IPS-NIHi11 (cell line): ENCODE measurements at regions not wholly inside any gene's neighbourhood (a gene's known extent, or its start where the extent isn't known, plus 50 kb on each side); places are given as distances from the start of the nearest gene placed in this dataset.
"Not testable (repeated sequence)": the region's sequence is repeated elsewhere in the genome, so short reads cannot be mapped to it uniquely, and the experiment has no call there.

Source experiments
- DNase-seq: peaks from one replicate; pipeline ENCODE4 v3.0.0; 2012; ENCODE audit warnings: mixed read lengths, low spot score

DNA sequence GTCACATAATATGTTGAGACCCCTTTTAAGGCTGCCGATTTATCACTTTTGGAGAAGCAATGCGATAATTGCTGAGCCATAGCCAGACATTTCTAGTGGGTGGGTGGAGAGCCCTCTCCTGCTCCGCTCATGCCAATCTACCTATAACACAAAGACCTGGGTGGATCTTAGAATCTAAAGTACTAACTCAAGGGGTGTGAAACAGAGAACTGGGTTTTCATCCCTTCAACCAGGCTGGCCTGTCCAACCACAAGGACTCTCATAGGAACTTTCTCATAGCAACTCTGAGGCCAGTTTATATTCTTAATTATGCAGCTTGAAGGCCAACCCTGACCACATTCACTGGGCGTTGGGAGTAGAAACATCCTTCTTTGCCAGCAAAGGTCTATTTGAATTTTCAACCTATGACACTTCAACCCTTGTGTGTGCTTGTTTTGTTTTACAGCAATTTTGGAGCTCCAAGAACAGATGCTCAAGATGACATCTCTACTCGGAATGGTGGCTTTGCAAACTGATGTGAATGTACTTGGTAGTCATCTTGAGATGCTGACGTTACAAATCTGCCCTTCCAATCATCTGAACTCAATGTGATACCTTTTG lies 1198.2 kb upstream of the AUTS2 start:
- DNase-seq, result no peak

GRCh38 chr7:68400783-68401182 lies 1197.5 kb upstream of the AUTS2 start:
- DNase-seq, result no peak

- DNase-seq, result no peak
Observed at GRCh38 chr7:68401313-68401712, 1197.0 kb upstream of the AUTS2 start.

DNA sequence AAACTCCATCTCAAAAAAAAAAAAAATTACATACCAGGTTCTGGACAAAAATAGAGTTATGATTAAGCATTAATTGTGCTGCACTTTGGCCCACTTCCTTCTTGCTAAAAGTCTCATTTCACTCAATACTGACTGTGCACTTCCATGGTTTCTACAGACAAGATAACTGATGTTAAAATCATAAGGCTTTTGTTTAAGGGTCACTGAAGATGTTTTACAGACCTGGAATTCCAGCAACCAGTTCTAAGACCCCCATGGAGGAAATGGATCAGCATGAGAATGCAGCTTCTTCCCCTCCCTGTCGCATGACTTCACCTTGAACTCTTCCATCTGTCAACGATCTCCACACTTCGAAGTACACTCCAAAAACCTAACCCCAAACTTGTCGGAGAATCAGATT lies 1191.8 kb upstream of the AUTS2 start:
- no peak for DNase-seq

DNA sequence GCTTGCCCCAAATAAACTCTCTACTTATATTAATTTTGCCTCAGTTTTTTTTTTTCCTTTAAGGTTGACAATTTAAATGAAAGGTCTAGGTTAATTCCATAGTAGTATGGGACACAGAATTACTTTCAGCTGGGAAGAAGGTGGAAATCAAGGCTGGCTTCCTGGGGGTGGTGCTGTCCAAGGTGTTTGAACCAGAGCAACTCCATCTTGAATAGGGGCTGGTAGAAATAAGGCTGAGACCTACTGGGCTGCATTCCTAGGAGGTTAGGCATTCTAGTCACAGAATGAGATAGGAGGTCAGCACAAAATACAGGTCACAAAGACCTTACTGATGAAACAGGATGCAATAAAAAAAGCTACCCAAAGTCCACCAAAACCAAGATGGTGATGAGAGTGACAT lies 1190.8 kb upstream of the AUTS2 start:
- no peak for DNase-seq

GRCh38 chr7:68408873-68409272 lies 1189.4 kb upstream of the AUTS2 start:
- DNase-seq, result no peak

DNA sequence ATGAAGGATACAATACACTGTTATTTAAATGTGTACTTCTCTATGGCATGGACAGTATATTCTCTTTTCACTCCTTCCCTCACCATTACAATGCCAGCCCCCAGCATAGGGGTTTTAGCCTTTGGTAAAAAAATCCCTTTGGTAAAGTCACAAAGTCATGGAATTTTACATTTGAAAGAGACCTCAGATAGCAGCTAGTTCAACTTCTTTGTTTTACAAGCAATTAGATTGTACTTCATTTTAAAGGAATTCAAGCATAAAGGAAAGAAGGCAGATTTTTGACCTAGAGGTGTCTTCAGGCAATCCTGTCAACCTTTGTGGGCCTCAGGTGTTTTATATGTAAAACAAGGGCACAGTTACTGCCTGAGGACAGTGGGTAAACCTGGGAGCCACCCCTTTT lies 1188.4 kb upstream of the AUTS2 start:
- DNase-seq, result peak; percentile 19

GRCh38 chr7:68410693-68411092 lies 1187.6 kb upstream of the AUTS2 start:
- DNase-seq, result not testable (repeated sequence)

DNA sequence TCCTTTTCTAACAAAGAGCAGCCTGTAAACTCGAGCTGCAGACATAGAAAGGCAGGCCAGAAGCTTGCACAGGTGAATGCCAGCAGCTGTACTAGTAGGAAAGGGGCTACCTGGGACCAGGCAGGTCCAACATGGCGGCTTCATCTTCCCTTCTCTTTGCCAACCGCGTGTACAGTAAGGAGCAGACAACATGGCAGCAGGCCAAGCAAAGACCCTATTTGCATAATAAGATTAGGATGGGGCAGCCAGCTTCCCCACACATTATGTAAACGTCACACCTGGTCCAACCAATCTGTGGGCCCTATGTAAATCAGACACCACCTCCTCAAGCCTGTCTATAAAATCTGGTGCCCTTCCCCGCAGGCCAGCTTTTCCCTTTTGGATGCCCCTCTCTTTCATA lies 1186.5 kb upstream of the AUTS2 start:
- no peak for DNase-seq

DNA sequence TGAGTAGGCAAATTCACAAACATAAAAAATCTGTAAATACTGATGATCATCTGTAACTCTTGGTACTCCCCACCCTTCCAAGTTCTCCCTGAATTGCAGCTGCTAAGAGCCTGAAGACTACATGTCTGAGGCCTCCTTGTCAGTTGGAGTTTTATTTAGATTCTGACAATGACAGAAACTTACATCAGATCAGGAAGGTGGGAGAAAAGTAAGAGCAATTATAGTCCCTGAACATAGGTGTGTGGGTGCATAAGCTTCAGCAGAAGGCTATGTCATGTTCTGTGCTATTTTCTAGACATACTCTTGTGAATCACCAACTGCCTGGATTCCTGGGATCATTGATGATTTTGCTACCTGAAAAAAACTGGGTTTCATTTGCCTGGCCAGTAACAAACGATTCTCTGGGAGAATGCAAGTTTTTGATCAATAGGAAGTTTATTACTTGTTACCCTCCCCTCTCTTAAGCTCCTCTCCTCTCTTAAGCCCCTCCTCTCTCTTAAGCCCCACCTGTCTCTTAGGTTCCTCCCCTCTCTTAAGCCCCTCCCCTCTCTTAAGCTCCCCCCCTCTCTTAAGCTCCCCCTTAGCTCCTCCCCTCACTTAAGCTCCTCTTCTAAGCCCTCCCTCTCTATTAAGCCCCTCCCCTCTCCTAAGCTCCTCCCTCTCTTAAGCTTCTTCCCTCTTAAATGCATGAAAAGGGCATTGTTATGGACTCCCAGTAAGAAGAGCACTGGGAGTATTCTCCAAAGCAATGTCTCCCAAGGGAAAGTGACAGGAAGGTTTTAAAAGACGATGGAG lies 1183.4 kb upstream of the AUTS2 start:
- no peak for DNase-seq

GRCh38 chr7:68417002-68417401 lies 1181.3 kb upstream of the AUTS2 start:
- no peak for DNase-seq

GRCh38 chr7:68417659-68418058 lies 1180.6 kb upstream of the AUTS2 start:
- DNase-seq, result no peak

- no peak for DNase-seq
Observed at GRCh38 chr7:68420342-68421192, 1177.7 kb upstream of the AUTS2 start.

DNA sequence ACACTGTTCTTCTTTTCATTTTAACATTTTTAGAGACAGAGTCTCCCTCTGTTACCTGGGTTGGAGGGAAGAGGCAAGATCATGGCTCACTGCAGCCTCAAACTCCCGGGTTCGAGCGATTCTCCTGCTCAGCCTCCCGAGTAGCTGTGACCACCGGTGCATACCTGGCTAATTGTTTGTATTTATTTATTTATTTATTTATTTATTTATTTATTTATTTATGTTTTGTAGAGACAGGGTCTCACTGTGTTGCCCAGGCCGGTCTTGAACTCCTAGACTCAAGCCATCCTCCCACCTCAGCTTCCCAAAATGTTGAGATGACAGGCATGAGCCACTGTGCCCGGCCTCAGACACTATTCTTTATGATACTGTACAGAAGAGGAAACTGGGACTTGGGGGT lies 1176.6 kb upstream of the AUTS2 start:
- no peak for DNase-seq

GRCh38 chr7:68422281-68422680 lies 1176.0 kb upstream of the AUTS2 start:
- no peak for DNase-seq

GRCh38 chr7:68423356-68423755 lies 1174.9 kb upstream of the AUTS2 start:
- no peak for DNase-seq

GRCh38 chr7:68424658-68425297 lies 1173.5 kb upstream of the AUTS2 start:
- DNase-seq, result no peak

DNA sequence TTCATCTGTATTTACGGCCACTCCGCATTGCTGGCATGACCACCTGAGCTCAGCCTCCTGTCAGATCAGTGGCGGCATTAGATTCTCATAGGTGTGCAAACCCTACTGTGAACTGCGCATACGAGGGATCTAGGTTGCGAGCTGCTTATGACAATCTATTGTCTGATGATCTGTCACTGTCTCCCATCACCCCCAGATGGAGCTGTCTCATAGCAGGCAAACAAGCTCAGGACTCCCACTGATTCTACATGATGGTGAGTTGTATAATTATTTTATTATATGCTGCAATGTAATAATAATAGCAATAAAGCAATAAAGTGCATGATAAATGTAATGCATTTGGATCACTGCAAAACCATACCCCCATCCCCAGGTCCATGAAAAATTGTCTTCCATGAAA lies 1172.9 kb upstream of the AUTS2 start:
- no peak for DNase-seq

DNA sequence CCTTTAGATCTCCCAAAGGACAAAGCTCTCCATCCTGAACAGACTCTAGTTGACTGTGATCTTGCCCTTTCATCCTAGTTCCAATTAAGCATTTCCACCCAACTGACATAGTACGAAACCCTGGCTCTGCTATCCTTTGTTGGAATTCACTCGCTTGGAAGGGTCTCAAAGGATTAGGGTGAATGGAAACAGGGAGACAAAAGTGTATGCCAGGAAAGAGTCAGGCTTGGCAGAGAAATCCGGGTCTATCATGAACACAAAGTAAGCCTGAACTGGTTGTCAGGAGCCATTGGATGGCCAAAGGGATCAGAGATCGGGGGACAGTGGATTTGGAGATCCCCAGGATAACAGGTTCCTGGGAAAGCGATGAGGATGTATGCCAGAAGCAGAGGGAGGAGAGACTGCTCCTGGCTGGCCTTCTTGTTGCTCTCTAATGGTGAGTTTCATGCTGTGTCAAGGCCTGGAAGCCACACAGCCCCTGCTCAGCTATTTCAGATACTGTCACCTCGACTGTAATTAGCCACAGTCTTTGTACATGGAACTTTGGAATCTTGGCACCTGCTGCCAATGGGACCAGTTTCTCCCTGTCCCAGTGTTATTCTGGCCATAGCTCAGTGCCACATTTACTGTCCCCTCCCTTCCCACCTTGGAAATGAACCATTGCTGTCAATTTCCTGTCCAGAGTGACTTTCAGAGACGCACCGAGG lies 1168.7 kb upstream of the AUTS2 start:
- no peak for DNase-seq

- no peak for DNase-seq
Observed at GRCh38 chr7:68432585-68432984, 1165.7 kb upstream of the AUTS2 start.

GRCh38 chr7:68433462-68434070 lies 1164.7 kb upstream of the AUTS2 start:
- no peak for DNase-seq
